Sigmoid colon (tissue), 4 donors: ENCODE measurements at regions not wholly inside any gene's neighbourhood (a gene's known extent, or its start where the extent isn't known, plus 50 kb on each side); places are given as distances from the start of the nearest gene placed in this dataset.

Experiments used
- CTCF ChIP-seq, 4 experiments: fragments of 450-650 bp in 3 of 4; fragments of 200-600 bp in 1 of 4; IDR thresholded peaks; one replicate each; pipeline ENCODE4 v1.5.1; 2016 to 2019; ENCODE audit warnings: antibody characterized with exemption in 4 of 4, mild to moderate bottlenecking in 3 of 4, moderate library complexity in 2 of 4
- EP300 ChIP-seq, 4 donors: sonication (generic); formaldehyde crosslinking; IDR thresholded peaks; one replicate each; pipeline ENCODE4 v1.6.1; 2017; ENCODE audit warnings: antibody characterized with exemption in 4 of 4
- POLR2A ChIP-seq, 2 donors: fragments of 450-650 bp; IDR thresholded peaks; one replicate each; pipeline ENCODE4 v1.6.1; 2016; ENCODE audit warnings: antibody characterized with exemption in 2 of 2, mild to moderate bottlenecking in 2 of 2, moderate library complexity in 2 of 2
- POLR2AphosphoS5 ChIP-seq, 4 donors: sonication (generic); formaldehyde crosslinking; IDR thresholded peaks; one replicate each; pipeline ENCODE4 v1.6.1; 2017; ENCODE audit warnings: antibody characterized with exemption in 4 of 4

- TF ChIP-seq CTCF (IDR thresholded peaks at IDR 0.05): no peak
- TF ChIP-seq POLR2AphosphoS5 (IDR thresholded peaks at IDR 0.05): no peak
- TF ChIP-seq EP300 (IDR thresholded peaks at IDR 0.05): no peak
- no peak for TF ChIP-seq POLR2A (IDR thresholded peaks at IDR 0.05)
Observed at GRCh38 chr10:131775833-131776232, 125.0 kb upstream of the PPP2R2D start.
